ENCODE measurements at regions not wholly inside any gene's neighbourhood (a gene's known extent, or its start where the extent isn't known, plus 50 kb on each side); places are given as distances from the start of the nearest gene placed in this dataset.

GRCh38 chr1:193974286-193974798 lies 787.9 kb upstream of the B3GALT2 start:
- no peak overlapping the region for H3K27ac ChIP-seq (ENCODE audit: low read depth, low read length)
- H3K4me3 Mint-ChIP-seq = no peak overlapping the region
- H3K9ac ChIP-seq (ENCODE audit: extremely low read depth, low read length, poor library complexity, severe bottlenecking) = no peak overlapping the region
- H3K27me3 ChIP-seq (ENCODE audit: control insufficient read depth, insufficient read depth, low read length, poor library complexity, severe bottlenecking) = no peaks in the 10 kb centered on the region
- no peaks in the 10 kb centered on the region for H3K36me3 ChIP-seq (ENCODE audit: control insufficient read depth, insufficient read depth, low read length)
- H3K4me1 ChIP-seq (ENCODE audit: control insufficient read depth, insufficient read depth, low read length) = no peaks in the 10 kb centered on the region
- H3K9me3 ChIP-seq (ENCODE audit: control insufficient read depth, low read length) = no peaks in the 10 kb centered on the region
- no peak for DNase-seq
- no peaks in the 10 kb centered on the region for H3K27me3 Mint-ChIP-seq (ENCODE audit: insufficient read depth)
- TF ChIP-seq CTCF (conservative IDR thresholded peaks at IDR 0.05) = no peak
- no peaks in the 10 kb centered on the region for H3K9me3 Mint-ChIP-seq
- no peaks in the 10 kb centered on the region for H3K36me3 Mint-ChIP-seq (ENCODE audit: low read depth)
- H3K4me3 ChIP-seq (ENCODE audit: low read length) = no peak overlapping the region
- 85 to 100% methylated on average over 1 to 3 of the region's 3 CpGs for WGBS, 2 experiments (ENCODE audit: insufficient coverage in 1 of 2, insufficient read length in 1 of 2)
- no peak overlapping the region for H3K27ac Mint-ChIP-seq
- H3K4me1 Mint-ChIP-seq = no peaks in the 10 kb centered on the region

GRCh38 chr1:193973428-193973827 lies 787.0 kb upstream of the B3GALT2 start:
- no peak overlapping the region for H3K4me3 ChIP-seq (ENCODE audit: low read length)
- H3K4me1 ChIP-seq (ENCODE audit: control insufficient read depth, insufficient read depth, low read length) = no peaks in the 10 kb centered on the region
- H3K9me3 ChIP-seq (ENCODE audit: control insufficient read depth, low read length) = no peaks in the 10 kb centered on the region
- no peak for TF ChIP-seq CTCF (conservative IDR thresholded peaks at IDR 0.05)
- no peaks in the 10 kb centered on the region for H3K27me3 ChIP-seq (ENCODE audit: control insufficient read depth, insufficient read depth, low read length, poor library complexity, severe bottlenecking)
- no peaks in the 10 kb centered on the region for H3K9me3 Mint-ChIP-seq
- WGBS, 2 experiments (ENCODE audit: insufficient coverage in 1 of 2, insufficient read length in 1 of 2) = 93 to 94% methylated on average over 3 of the region's 3 CpGs
- H3K36me3 ChIP-seq (ENCODE audit: control insufficient read depth, insufficient read depth, low read length) = no peaks in the 10 kb centered on the region
- no peak overlapping the region for H3K27ac ChIP-seq (ENCODE audit: low read depth, low read length)
- no peak overlapping the region for H3K27ac Mint-ChIP-seq
- no peak overlapping the region for H3K4me3 Mint-ChIP-seq
- H3K36me3 Mint-ChIP-seq (ENCODE audit: low read depth) = no peaks in the 10 kb centered on the region
- H3K4me1 Mint-ChIP-seq = no peaks in the 10 kb centered on the region
- H3K27me3 Mint-ChIP-seq (ENCODE audit: insufficient read depth) = no peaks in the 10 kb centered on the region
- DNase-seq = no peak
- no peak overlapping the region for H3K9ac ChIP-seq (ENCODE audit: extremely low read depth, low read length, poor library complexity, severe bottlenecking)

- H3K27ac Mint-ChIP-seq = no peak overlapping the region
- H3K4me1 Mint-ChIP-seq = no peaks in the 10 kb centered on the region
- TF ChIP-seq CTCF (conservative IDR thresholded peaks at IDR 0.05) = no peak
- Histone ChIP-seq H3K4me1 (ENCODE audit: control insufficient read depth, insufficient read depth, low read length) (no peaks in the 10 kb centered on the region), H3K27ac (ENCODE audit: low read depth, low read length) (no peak overlapping the region), H3K27me3 (ENCODE audit: control insufficient read depth, insufficient read depth, low read length, poor library complexity, severe bottlenecking) (no peaks in the 10 kb centered on the region), H3K36me3 (ENCODE audit: control insufficient read depth, insufficient read depth, low read length) (no peaks in the 10 kb centered on the region), H3K4me3 (ENCODE audit: low read length) (no peak overlapping the region), H3K9ac (ENCODE audit: extremely low read depth, low read length, poor library complexity, severe bottlenecking) (no peak overlapping the region), H3K9me3 (ENCODE audit: control insufficient read depth, low read length) (no peaks in the 10 kb centered on the region)
- WGBS, 2 experiments (ENCODE audit: insufficient coverage in 1 of 2, insufficient read length in 1 of 2) = 95 to 98% methylated on average over 3 of the region's 3 CpGs
- DNase-seq = no peak
- no peaks in the 10 kb centered on the region for H3K36me3 Mint-ChIP-seq (ENCODE audit: low read depth)
- no peak overlapping the region for H3K4me3 Mint-ChIP-seq
- H3K27me3 Mint-ChIP-seq (ENCODE audit: insufficient read depth) = no peaks in the 10 kb centered on the region
- H3K9me3 Mint-ChIP-seq = no peaks in the 10 kb centered on the region
Measured at GRCh38 chr1:193971595-193971994, 785.2 kb upstream of the B3GALT2 start.
